ENCODE measurements at regions not wholly inside any gene's neighbourhood (a gene's known extent, or its start where the extent isn't known, plus 50 kb on each side); places are given as distances from the start of the nearest gene placed in this dataset.

DNA sequence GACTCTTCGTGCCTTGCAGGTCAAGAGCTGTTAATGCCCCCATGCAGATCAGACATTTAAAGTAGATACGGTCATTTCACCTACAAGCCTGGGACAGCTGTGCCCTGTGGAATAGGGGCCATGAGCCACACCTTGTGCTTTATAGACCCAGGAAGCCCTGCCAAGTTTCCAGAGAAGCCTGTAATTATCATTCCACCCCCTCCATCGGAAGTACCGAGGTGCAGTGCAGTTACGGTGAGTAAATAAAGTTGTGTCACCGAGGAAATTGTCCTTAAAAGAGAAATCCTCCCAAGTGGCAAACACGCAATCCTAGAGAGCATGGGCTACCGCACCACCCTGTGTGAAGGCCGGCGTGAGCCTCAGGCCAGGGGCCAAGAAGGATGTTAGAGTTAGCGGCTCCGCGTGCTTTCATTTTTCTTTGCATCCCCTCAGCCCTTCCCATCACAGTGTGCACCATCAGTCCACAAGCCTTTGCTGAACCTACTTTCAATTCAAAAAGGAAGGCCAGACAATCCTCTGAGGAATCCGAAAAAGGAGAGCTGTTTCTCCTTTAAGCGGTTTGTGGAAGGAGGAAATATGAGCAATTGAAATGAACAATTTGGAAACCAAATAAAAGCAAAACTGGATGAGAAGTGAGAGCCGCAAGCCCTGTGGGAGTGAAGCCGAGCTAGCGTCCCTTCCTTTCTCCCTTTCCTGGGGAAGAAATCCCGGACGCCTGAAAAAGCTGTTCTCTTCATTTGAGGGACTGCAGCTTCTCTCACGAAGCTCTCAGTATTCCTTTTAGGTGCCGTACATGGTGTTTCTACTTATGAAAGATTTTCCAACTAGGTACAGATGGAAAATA lies 183.3 kb upstream of the PDE10A start (continued):
- TF ChIP-seq, protein P1, sequence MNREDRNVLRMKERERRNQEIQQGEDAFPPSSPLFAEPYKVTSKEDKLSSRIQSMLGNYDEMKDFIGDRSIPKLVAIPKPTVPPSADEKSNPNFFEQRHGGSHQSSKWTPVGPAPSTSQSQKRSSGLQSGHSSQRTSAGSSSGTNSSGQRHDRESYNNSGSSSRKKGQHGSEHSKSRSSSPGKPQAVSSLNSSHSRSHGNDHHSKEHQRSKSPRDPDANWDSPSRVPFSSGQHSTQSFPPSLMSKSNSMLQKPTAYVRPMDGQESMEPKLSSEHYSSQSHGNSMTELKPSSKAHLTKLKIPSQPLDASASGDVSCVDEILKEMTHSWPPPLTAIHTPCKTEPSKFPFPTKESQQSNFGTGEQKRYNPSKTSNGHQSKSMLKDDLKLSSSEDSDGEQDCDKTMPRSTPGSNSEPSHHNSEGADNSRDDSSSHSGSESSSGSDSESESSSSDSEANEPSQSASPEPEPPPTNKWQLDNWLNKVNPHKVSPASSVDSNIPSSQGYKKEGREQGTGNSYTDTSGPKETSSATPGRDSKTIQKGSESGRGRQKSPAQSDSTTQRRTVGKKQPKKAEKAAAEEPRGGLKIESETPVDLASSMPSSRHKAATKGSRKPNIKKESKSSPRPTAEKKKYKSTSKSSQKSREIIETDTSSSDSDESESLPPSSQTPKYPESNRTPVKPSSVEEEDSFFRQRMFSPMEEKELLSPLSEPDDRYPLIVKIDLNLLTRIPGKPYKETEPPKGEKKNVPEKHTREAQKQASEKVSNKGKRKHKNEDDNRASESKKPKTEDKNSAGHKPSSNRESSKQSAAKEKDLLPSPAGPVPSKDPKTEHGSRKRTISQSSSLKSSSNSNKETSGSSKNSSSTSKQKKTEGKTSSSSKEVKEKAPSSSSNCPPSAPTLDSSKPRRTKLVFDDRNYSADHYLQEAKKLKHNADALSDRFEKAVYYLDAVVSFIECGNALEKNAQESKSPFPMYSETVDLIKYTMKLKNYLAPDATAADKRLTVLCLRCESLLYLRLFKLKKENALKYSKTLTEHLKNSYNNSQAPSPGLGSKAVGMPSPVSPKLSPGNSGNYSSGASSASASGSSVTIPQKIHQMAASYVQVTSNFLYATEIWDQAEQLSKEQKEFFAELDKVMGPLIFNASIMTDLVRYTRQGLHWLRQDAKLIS (CRISPR knock-in tag; IDR thresholded peaks at IDR 0.05), result no peak

DNA sequence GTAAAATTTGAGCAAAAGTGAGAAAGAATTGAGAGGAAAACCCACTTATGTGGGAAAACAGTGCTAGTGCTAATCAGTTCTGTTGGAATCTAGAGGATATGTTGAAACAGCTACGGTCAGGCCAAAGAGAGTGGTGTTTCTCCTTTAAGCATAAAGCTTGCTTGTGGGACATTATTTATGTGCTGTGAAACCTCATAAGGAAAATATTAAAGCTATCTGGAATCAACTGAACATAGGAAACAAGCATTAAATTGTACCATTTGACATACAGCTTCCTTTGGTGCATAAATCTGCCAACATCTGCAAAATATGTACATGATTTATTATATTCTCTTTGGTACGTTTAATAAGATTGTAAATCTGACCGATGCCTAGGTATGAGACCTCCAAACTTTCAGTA lies 182.5 kb upstream of the PDE10A start:
- no peak for DNase-seq (ENCODE audit: low spot score)
- intact Hi-C loops (cut with micrococcal nuclease; ENCODE audit: unreplicated experiment), result no loop called here
- Histone ChIP-seq H3K4me1 (ENCODE audit: insufficient read depth, low read length) (no peaks in the 10 kb centered on the region), H3K27me3 (ENCODE audit: control insufficient read depth in 1 of 2, insufficient read depth in 2 of 2, low read length in 2 of 2) (peaks cover 6 to 66% of the 10 kb centered on the region in 2 experiments), H3K79me2 (ENCODE audit: insufficient read depth, low read length) (no peaks in the 10 kb centered on the region), H3K4me2 (ENCODE audit: low read depth, low read length) (no peak overlapping the region), H3K9ac (ENCODE audit: insufficient read depth, low read depth, low read length) (no peak overlapping the region), H3K27ac (ENCODE audit: extremely low read length, insufficient read depth, low read length) (no peak overlapping the region), H3K4me3 (replicated peaks in 1 of 3; ENCODE audit: insufficient read depth in 1 of 3, low read depth in 2 of 3, low read length in 3 of 3) (no peak overlapping the region), H3K9me3 (ENCODE audit: low read length) (no peaks in the 10 kb centered on the region), H2AFZ (ENCODE audit: low read length) (no peak overlapping the region), H4K20me1 (ENCODE audit: insufficient read depth, low read length) (no peaks in the 10 kb centered on the region), H3K36me3 (replicated peaks in 1 of 2; ENCODE audit: control insufficient read depth in 1 of 2, insufficient read depth in 2 of 2, low read length in 2 of 2) (no peaks in the 10 kb centered on the region)
- no peak for FAIRE-seq
- no TSS peak for BruUV-seq (replicated peaks)
- in situ Hi-C loops (cut with HindIII; ENCODE audit: extremely low pct_ligation_motif_present, low pct_unique_long_range_greater_than_20kb), result loop anchor here (10.0 kb wide), 1 partner anchor 411 kb away; no protein-coding TSS in a partner anchor
- WGBS (ENCODE audit: low lambda C conversion rate), result 21% methylated on average over 3 of the region's 3 CpGs
- TF ChIP-seq ZSCAN9 (CRISPR knock-in tag; IDR thresholded peaks at IDR 0.05; ENCODE audit: borderline replicate concordance) (no peak), ZNF44 (CRISPR knock-in tag; IDR thresholded peaks at IDR 0.05) (no peak), GATAD1 (CRISPR knock-in tag; IDR thresholded peaks at IDR 0.05) (no peak), ZNF317 (CRISPR knock-in tag; IDR thresholded peaks at IDR 0.05) (no peak), NBN (conservative IDR thresholded peaks at IDR 0.05) (no peak), HNRNPUL1 (IDR thresholded peaks at IDR 0.05; ENCODE audit: low read depth, low read length) (no peak), ARNT (IDR thresholded peaks at IDR 0.05) (no peak)
- TF ChIP-seq, protein P2, sequence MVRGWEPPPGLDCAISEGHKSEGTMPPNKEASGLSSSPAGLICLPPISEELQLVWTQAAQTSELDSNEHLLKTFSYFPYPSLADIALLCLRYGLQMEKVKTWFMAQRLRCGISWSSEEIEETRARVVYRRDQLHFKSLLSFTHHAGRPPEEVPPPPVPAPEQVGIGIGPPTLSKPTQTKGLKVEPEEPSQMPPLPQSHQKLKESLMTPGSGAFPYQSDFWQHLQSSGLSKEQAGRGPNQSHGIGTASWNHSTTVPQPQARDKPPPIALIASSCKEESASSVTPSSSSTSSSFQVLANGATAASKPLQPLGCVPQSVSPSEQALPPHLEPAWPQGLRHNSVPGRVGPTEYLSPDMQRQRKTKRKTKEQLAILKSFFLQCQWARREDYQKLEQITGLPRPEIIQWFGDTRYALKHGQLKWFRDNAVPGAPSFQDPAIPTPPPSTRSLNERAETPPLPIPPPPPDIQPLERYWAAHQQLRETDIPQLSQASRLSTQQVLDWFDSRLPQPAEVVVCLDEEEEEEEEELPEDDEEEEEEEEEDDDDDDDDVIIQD (CRISPR knock-in tag; IDR thresholded peaks at IDR 0.05; ENCODE audit: low read depth), result no peak
- no peak for ATAC-seq
- ChIA-PET POLR2A (no interaction called here), CTCF (ENCODE audit: low intra/inter-chr PET ratio, low total read pairs) (no interaction called here)
